ENCODE measurements at regions not wholly inside any gene's neighbourhood (a gene's known extent, or its start where the extent isn't known, plus 50 kb on each side); places are given as distances from the start of the nearest gene placed in this dataset.

- TF ChIP-seq TAF1 (IDR thresholded peaks at IDR 0.05; ENCODE audit: borderline replicate concordance, low read depth, low read length) (no peak), POLR2A (IDR thresholded peaks at IDR 0.05; ENCODE audit: low read depth, low read length) (no peak), POLR2AphosphoS5 (IDR thresholded peaks at IDR 0.05; ENCODE audit: low read depth, low read length) (no peak)
- FAIRE-seq (no peak), DNase-seq (ENCODE audit: insufficient read length) (no peak)
Measured at GRCh38 chr3:145118303-145118702, 1042.7 kb downstream of the PLOD2 start.

GRCh38 chr3:145124900-145125678, 1035.9 kb downstream of the PLOD2 start:
- no peak for TF ChIP-seq POLR2AphosphoS5 (IDR thresholded peaks at IDR 0.05; ENCODE audit: low read depth, low read length)
- TF ChIP-seq POLR2A (IDR thresholded peaks at IDR 0.05; ENCODE audit: low read depth, low read length), result no peak
- no peak for TF ChIP-seq TAF1 (IDR thresholded peaks at IDR 0.05; ENCODE audit: borderline replicate concordance, low read depth, low read length)
- FAIRE-seq (no peak), DNase-seq (ENCODE audit: insufficient read length) (no peak)

GRCh38 chr3:145133281-145133680, 1027.7 kb downstream of the PLOD2 start:
- no peak for FAIRE-seq
- DNase-seq (ENCODE audit: insufficient read length), result no peak
- no peak for TF ChIP-seq TAF1 (IDR thresholded peaks at IDR 0.05; ENCODE audit: borderline replicate concordance, low read depth, low read length)
- TF ChIP-seq POLR2AphosphoS5 (IDR thresholded peaks at IDR 0.05; ENCODE audit: low read depth, low read length), result no peak
- no peak for TF ChIP-seq POLR2A (IDR thresholded peaks at IDR 0.05; ENCODE audit: low read depth, low read length)

GRCh38 chr3:145134738-145135137, 1026.2 kb downstream of the PLOD2 start:
- FAIRE-seq, result no peak
- DNase-seq (ENCODE audit: insufficient read length), result no peak
- TF ChIP-seq POLR2AphosphoS5 (IDR thresholded peaks at IDR 0.05; ENCODE audit: low read depth, low read length), result no peak
- TF ChIP-seq TAF1 (IDR thresholded peaks at IDR 0.05; ENCODE audit: borderline replicate concordance, low read depth, low read length), result no peak
- TF ChIP-seq POLR2A (IDR thresholded peaks at IDR 0.05; ENCODE audit: low read depth, low read length), result no peak

GRCh38 chr3:145144361-145144760, 1016.6 kb downstream of the PLOD2 start:
- FAIRE-seq (no peak), DNase-seq (ENCODE audit: insufficient read length) (no peak)
- TF ChIP-seq POLR2A (IDR thresholded peaks at IDR 0.05; ENCODE audit: low read depth, low read length), result no peak
- no peak for TF ChIP-seq POLR2AphosphoS5 (IDR thresholded peaks at IDR 0.05; ENCODE audit: low read depth, low read length)

- DNase-seq (ENCODE audit: insufficient read length) (no peak), FAIRE-seq (no peak)
- TF ChIP-seq POLR2AphosphoS5 (IDR thresholded peaks at IDR 0.05; ENCODE audit: low read depth, low read length), result no peak
- TF ChIP-seq POLR2A (IDR thresholded peaks at IDR 0.05; ENCODE audit: low read depth, low read length), result no peak
- no peak for TF ChIP-seq TAF1 (IDR thresholded peaks at IDR 0.05; ENCODE audit: borderline replicate concordance, low read depth, low read length)
Measured at GRCh38 chr3:145145461-145145860, 1015.5 kb downstream of the PLOD2 start.

GRCh38 chr3:145159640-145160039, 1001.3 kb downstream of the PLOD2 start:
- FAIRE-seq, result no peak
- no peak for TF ChIP-seq POLR2A (IDR thresholded peaks at IDR 0.05; ENCODE audit: low read depth, low read length)
- TF ChIP-seq POLR2AphosphoS5 (IDR thresholded peaks at IDR 0.05; ENCODE audit: low read depth, low read length), result no peak
- TF ChIP-seq TAF1 (IDR thresholded peaks at IDR 0.05; ENCODE audit: borderline replicate concordance, low read depth, low read length), result no peak
- no peak for DNase-seq (ENCODE audit: insufficient read length)

GRCh38 chr3:145170121-145170520, 990.9 kb downstream of the PLOD2 start:
- FAIRE-seq (no peak), DNase-seq (ENCODE audit: insufficient read length) (no peak)
- TF ChIP-seq POLR2AphosphoS5 (IDR thresholded peaks at IDR 0.05; ENCODE audit: low read depth, low read length), result no peak
- TF ChIP-seq POLR2A (IDR thresholded peaks at IDR 0.05; ENCODE audit: low read depth, low read length), result no peak
- TF ChIP-seq TAF1 (IDR thresholded peaks at IDR 0.05; ENCODE audit: borderline replicate concordance, low read depth, low read length), result no peak

GRCh38 chr3:145175626-145176025, 985.4 kb downstream of the PLOD2 start:
- FAIRE-seq, result no peak
- DNase-seq (ENCODE audit: insufficient read length), result no peak
- TF ChIP-seq POLR2A (IDR thresholded peaks at IDR 0.05; ENCODE audit: low read depth, low read length) (no peak), POLR2AphosphoS5 (IDR thresholded peaks at IDR 0.05; ENCODE audit: low read depth, low read length) (no peak), TAF1 (IDR thresholded peaks at IDR 0.05; ENCODE audit: borderline replicate concordance, low read depth, low read length) (no peak)

- DNase-seq (ENCODE audit: insufficient read length) (no peak), FAIRE-seq (no peak)
- no peak for TF ChIP-seq POLR2A (IDR thresholded peaks at IDR 0.05; ENCODE audit: low read depth, low read length)
- TF ChIP-seq TAF1 (IDR thresholded peaks at IDR 0.05; ENCODE audit: borderline replicate concordance, low read depth, low read length), result no peak
- TF ChIP-seq POLR2AphosphoS5 (IDR thresholded peaks at IDR 0.05; ENCODE audit: low read depth, low read length), result no peak
Measured at GRCh38 chr3:145176907-145177306, 984.1 kb downstream of the PLOD2 start.

GRCh38 chr3:145177828-145178227, 983.2 kb downstream of the PLOD2 start:
- DNase-seq (ENCODE audit: insufficient read length), result no peak
- FAIRE-seq, result no peak
- TF ChIP-seq POLR2A (IDR thresholded peaks at IDR 0.05; ENCODE audit: low read depth, low read length) (no peak), TAF1 (IDR thresholded peaks at IDR 0.05; ENCODE audit: borderline replicate concordance, low read depth, low read length) (no peak), POLR2AphosphoS5 (IDR thresholded peaks at IDR 0.05; ENCODE audit: low read depth, low read length) (no peak)

- no peak for TF ChIP-seq POLR2A (IDR thresholded peaks at IDR 0.05; ENCODE audit: low read depth, low read length)
- no peak for TF ChIP-seq TAF1 (IDR thresholded peaks at IDR 0.05; ENCODE audit: borderline replicate concordance, low read depth, low read length)
- TF ChIP-seq POLR2AphosphoS5 (IDR thresholded peaks at IDR 0.05; ENCODE audit: low read depth, low read length), result no peak
- FAIRE-seq (no peak), DNase-seq (ENCODE audit: insufficient read length) (no peak)
Measured at GRCh38 chr3:145182196-145182911, 978.6 kb downstream of the PLOD2 start.
